DOHH2 (cell line): ENCODE measurements at regions not wholly inside any gene's neighbourhood (a gene's known extent, or its start where the extent isn't known, plus 50 kb on each side); places are given as distances from the start of the nearest gene placed in this dataset.

Experiments used
- H3F3A ChIP-seq: fragments of 200-600 bp; sonication (generic), shearing (Covaris generic); 2 replicates; pipeline ENCODE4 v1.6.0; 2016; ENCODE audit warnings: antibody characterized with exemption, mild to moderate bottlenecking; ENCODE audit not compliant: control insufficient read depth, insufficient read depth
- H3K27ac ChIP-seq: fragments of 200-600 bp; sonication (generic); 2 replicates; pipeline ENCODE4 v1.5.1; 2014; ENCODE audit warnings: low read depth, mild to moderate bottlenecking, low read length, moderate library complexity
- H3K27me3 ChIP-seq: fragments of 200-600 bp; sonication (generic); 2 replicates; pipeline ENCODE4 v1.6.1; 2014; ENCODE audit warnings: mild to moderate bottlenecking, low read length, mixed read lengths; ENCODE audit not compliant: control insufficient read depth
- H3K36me3 ChIP-seq: fragments of 200-600 bp; sonication (generic); 2 replicates; pipeline ENCODE4 v1.6.1; 2014; ENCODE audit warnings: mild to moderate bottlenecking, low read length, moderate library complexity, mixed read lengths; ENCODE audit not compliant: control insufficient read depth
- H3K4me1 ChIP-seq: fragments of 200-600 bp; sonication (generic); 2 replicates; pipeline ENCODE4 v1.6.1; 2014; ENCODE audit warnings: mild to moderate bottlenecking, low read length, mixed read lengths; ENCODE audit not compliant: control insufficient read depth
- H3K4me2 ChIP-seq: fragments of 200-600 bp; sonication (generic); 2 replicates; pipeline ENCODE4 v1.6.0; 2014; ENCODE audit warnings: mild to moderate bottlenecking, low read length, moderate library complexity
- H3K4me3 ChIP-seq: fragments of 200-600 bp; sonication (generic); 2 replicates; pipeline ENCODE4 v1.5.1; 2014; ENCODE audit warnings: mild to moderate bottlenecking, low read length, mixed read lengths
- H3K79me2 ChIP-seq: fragments of 200-600 bp; sonication (generic); 2 replicates; pipeline ENCODE4 v1.6.1; 2014; ENCODE audit warnings: mild to moderate bottlenecking, low read length, mixed read lengths; ENCODE audit not compliant: control insufficient read depth
- H3K9me2 ChIP-seq: fragments of 200-600 bp; sonication (generic); replicated peaks from 2 replicates; pipeline ENCODE4 v1.6.1; 2014; ENCODE audit warnings: mild to moderate bottlenecking, low read length, mixed read lengths; ENCODE audit not compliant: control insufficient read depth
- H3K9me3 ChIP-seq: fragments of 200-600 bp; sonication (generic); 2 replicates; pipeline ENCODE4 v1.6.1; 2014; ENCODE audit warnings: antibody characterized with exemption, low read length, mixed read lengths; ENCODE audit not compliant: control insufficient read depth, insufficient read depth
- H4K20me1 ChIP-seq: fragments of 200-600 bp; sonication (generic); 2 replicates; pipeline ENCODE4 v1.6.0; 2014; ENCODE audit warnings: low read depth, mild to moderate bottlenecking, antibody characterized with exemption, low read length, moderate library complexity; ENCODE audit not compliant: control insufficient read depth, insufficient read depth
- EZH2phosphoT487 ChIP-seq: fragments of 200-600 bp; sonication (generic); IDR thresholded peaks from 2 replicates; pipeline ENCODE4 v1.6.1; 2017; ENCODE audit warnings: borderline replicate concordance, mild to moderate bottlenecking, antibody characterized with exemption, low read length, moderate library complexity, mixed read lengths
- TF ChIP-seq, protein P1 (sequence below): fragments of 200-600 bp; sonication (generic); IDR thresholded peaks from one replicate; pipeline ENCODE4 v1.5.1; 2014; ENCODE audit warnings: antibody characterized with exemption, mild to moderate bottlenecking, low read depth, low read length; ENCODE audit not compliant: poor library complexity, severe bottlenecking

DNA sequence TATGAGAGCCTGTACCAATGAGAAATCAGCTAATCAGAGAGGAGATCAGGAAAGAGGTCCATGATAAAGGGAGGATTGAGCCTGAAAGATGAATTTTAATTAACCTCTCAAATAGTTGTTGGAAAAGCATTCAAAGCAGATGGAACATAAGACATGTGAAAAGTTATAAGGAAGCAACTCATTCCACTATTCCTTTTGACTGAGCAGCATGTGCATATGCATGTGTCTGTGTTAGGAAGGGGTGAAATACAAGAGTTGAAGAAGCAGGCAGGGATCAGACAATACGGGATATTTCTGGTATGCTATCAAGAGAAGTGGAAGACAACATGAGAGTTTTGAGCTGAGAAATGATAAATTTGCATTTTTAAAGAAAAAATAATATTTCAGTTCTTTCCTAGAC is 624.8 kb upstream of the PTCHD4 start:
- Histone ChIP-seq H3K27ac (no peak overlapping the region), H3K27me3 (no peaks in the 10 kb centered on the region), H3K9me3 (no peaks in the 10 kb centered on the region), H3K79me2 (no peaks in the 10 kb centered on the region), H3K4me2 (no peak overlapping the region), H3K4me1 (no peaks in the 10 kb centered on the region), H3K4me3 (no peak overlapping the region), H3K9me2 (no peaks in the 10 kb centered on the region), H3K36me3 (no peaks in the 10 kb centered on the region), H3F3A (no peaks in the 10 kb centered on the region), H4K20me1 (no peaks in the 10 kb centered on the region)
- no peak for TF ChIP-seq EZH2phosphoT487
- TF ChIP-seq, protein P1, sequence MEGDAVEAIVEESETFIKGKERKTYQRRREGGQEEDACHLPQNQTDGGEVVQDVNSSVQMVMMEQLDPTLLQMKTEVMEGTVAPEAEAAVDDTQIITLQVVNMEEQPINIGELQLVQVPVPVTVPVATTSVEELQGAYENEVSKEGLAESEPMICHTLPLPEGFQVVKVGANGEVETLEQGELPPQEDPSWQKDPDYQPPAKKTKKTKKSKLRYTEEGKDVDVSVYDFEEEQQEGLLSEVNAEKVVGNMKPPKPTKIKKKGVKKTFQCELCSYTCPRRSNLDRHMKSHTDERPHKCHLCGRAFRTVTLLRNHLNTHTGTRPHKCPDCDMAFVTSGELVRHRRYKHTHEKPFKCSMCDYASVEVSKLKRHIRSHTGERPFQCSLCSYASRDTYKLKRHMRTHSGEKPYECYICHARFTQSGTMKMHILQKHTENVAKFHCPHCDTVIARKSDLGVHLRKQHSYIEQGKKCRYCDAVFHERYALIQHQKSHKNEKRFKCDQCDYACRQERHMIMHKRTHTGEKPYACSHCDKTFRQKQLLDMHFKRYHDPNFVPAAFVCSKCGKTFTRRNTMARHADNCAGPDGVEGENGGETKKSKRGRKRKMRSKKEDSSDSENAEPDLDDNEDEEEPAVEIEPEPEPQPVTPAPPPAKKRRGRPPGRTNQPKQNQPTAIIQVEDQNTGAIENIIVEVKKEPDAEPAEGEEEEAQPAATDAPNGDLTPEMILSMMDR: no peak

DNA sequence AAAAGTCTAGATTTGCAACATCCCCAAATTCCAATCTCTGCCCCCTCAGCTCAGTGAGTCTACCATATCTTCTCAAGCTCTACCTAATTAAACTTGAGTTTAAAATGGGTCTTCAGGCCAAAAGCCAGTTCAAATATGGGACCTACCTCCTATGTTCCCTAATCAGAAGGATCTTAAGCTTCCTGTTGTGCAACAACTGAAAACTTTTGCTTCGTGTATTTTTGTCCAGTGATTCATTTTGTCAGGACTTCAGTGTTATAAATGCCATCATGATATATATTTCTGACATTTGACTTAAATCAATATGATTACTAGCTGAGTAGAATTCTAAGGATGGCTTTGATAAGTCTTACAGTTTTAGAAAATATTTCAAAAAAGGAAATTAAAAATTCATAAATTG is 622.6 kb upstream of the PTCHD4 start:
- H3K9me3 ChIP-seq: no peaks in the 10 kb centered on the region
- H3K4me2 ChIP-seq: no peak overlapping the region
- no peak overlapping the region for H3K27ac ChIP-seq

DNA sequence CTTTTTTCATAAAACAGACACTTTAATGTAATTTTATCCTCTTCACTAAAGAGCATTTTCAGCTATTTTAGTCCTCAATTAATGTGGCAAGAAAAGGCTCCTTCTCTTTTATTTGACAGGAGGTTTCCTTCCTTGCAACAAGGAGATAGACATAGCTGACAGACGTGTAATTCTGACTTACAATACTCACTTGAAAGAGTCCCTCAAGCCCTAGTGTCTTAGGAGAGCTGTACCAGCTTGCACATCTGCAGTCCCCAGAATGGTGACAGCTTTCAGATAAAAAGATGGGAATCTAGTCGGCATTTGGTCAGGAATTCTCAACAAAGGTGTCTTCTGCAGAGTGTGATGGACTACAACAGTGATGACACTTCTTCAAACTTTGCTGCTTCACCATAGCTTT is 603.7 kb upstream of the PTCHD4 start:
- no peaks in the 10 kb centered on the region for H3F3A ChIP-seq
- no peaks in the 10 kb centered on the region for H3K9me2 ChIP-seq
- H3K79me2 ChIP-seq: no peaks in the 10 kb centered on the region
- no peaks in the 10 kb centered on the region for H3K36me3 ChIP-seq
- TF ChIP-seq, protein P1: no peak
- TF ChIP-seq EZH2phosphoT487: no peak
- no peaks in the 10 kb centered on the region for H4K20me1 ChIP-seq
- no peak overlapping the region for H3K4me3 ChIP-seq
- no peak overlapping the region for H3K27ac ChIP-seq
- no peaks in the 10 kb centered on the region for H3K27me3 ChIP-seq
- H3K4me2 ChIP-seq: no peak overlapping the region
- no peaks in the 10 kb centered on the region for H3K4me1 ChIP-seq
- no peaks in the 10 kb centered on the region for H3K9me3 ChIP-seq

More for the DNA sequence above, 622.6 kb upstream of the PTCHD4 start:
- H3K79me2 ChIP-seq: no peaks in the 10 kb centered on the region
- TF ChIP-seq EZH2phosphoT487: no peak
- TF ChIP-seq, protein P1: no peak
- H3F3A ChIP-seq: no peaks in the 10 kb centered on the region
- no peaks in the 10 kb centered on the region for H3K27me3 ChIP-seq
- no peaks in the 10 kb centered on the region for H3K4me1 ChIP-seq
- no peaks in the 10 kb centered on the region for H3K9me2 ChIP-seq
- H3K4me3 ChIP-seq: no peak overlapping the region
- H4K20me1 ChIP-seq: no peaks in the 10 kb centered on the region
- H3K36me3 ChIP-seq: no peaks in the 10 kb centered on the region

DNA sequence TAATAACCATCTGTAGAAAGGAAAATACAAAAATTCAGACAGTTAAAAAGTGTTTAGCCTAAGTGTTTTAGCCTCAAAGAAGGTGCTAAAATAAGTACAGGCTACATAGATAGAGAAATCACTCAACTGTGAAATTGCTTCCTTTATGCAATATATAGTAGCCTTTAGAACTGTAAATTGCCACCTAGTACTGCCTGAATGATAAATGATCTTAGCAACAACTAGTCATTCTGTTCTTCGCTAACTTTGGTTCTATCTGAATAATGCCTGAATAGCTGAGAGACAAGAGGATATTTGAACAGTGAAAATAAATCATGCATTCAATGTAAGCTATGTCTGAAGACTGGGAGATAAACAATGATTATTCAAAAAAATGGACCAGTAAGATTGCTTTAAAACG is 603.3 kb upstream of the PTCHD4 start:
- Histone ChIP-seq H3K4me1 (no peaks in the 10 kb centered on the region), H3K79me2 (no peaks in the 10 kb centered on the region), H4K20me1 (no peaks in the 10 kb centered on the region), H3F3A (no peaks in the 10 kb centered on the region), H3K36me3 (no peaks in the 10 kb centered on the region), H3K27me3 (no peaks in the 10 kb centered on the region), H3K27ac (no peak overlapping the region), H3K4me2 (no peak overlapping the region), H3K9me3 (no peaks in the 10 kb centered on the region), H3K4me3 (no peak overlapping the region), H3K9me2 (no peaks in the 10 kb centered on the region)
- TF ChIP-seq, protein P1: no peak
- TF ChIP-seq EZH2phosphoT487: no peak
